Testis (tissue), 2 donors: ENCODE measurements at regions not wholly inside any gene's neighbourhood (a gene's known extent, or its start where the extent isn't known, plus 50 kb on each side); places are given as distances from the start of the nearest gene placed in this dataset.
A peak's percentile ranks its signal among the peaks of the same experiment; 100 is the strongest.

Source experiments
- DNase-seq: peaks from one replicate; pipeline ENCODE4 v3.0.0-alpha.2; 2019
- H3K27ac ChIP-seq, 2 donors: fragments of 200-600 bp; sonication (generic); one replicate each; pipeline ENCODE4 v1.5.1; 2019
- H3K27me3 ChIP-seq: fragments of 200-600 bp; sonication (generic); one replicate; pipeline ENCODE4 v1.5.1; 2019
- H3K36me3 ChIP-seq: fragments of 200-600 bp; sonication (generic); one replicate; pipeline ENCODE4 v1.5.1; 2017; ENCODE audit warnings: low read depth; ENCODE audit errors: missing control alignments
- H3K4me1 ChIP-seq: fragments of 200-600 bp; sonication (generic); one replicate; pipeline ENCODE4 v1.5.1; 2019
- H3K4me3 ChIP-seq, 2 donors: fragments of 200-600 bp; sonication (generic); one replicate each; pipeline ENCODE4 v1.5.1; 2017 to 2019
- H3K9me3 ChIP-seq: fragments of 200-600 bp; sonication (generic); one replicate; pipeline ENCODE4 v1.5.1; 2017
- CTCF ChIP-seq, 3 experiments: fragments of 450-650 bp in 2 of 3; fragments of 200-600 bp in 1 of 3; sonication (generic) in 1 of 3; IDR thresholded peaks; one replicate each; pipeline ENCODE4 v1.5.1; 2016 to 2019; ENCODE audit warnings: antibody characterized with exemption in 3 of 3, mild to moderate bottlenecking in 2 of 3, moderate library complexity in 1 of 3
- POLR2A ChIP-seq: fragments of 450-650 bp; IDR thresholded peaks from one replicate; pipeline ENCODE4 v1.6.1; 2017; ENCODE audit warnings: antibody characterized with exemption, mild to moderate bottlenecking, moderate library complexity
- WGBS, 2 donors: methylation state at CpG; one replicate each; pipeline ENCODE4 v1.1.5; 2018; 5-methylcytosine and 5-hydroxymethylcytosine counted together
- intact Hi-C: fragments of 100-400 bp; cut with DNase I; formaldehyde crosslinking; loops from one replicate; pipeline ENCODE4 v1.15.1; 2023; ENCODE audit warnings: low total_unique reads

GRCh38 chr6:120147071-120147871 is 797.7 kb upstream of the MAN1A1 start:
- TF ChIP-seq POLR2A: no peak
- peak in 1 of 3 experiments; percentile 21 for TF ChIP-seq CTCF (IDR thresholded peaks at IDR 0.05)
- intact Hi-C loops: no loop called here
- 75 to 80% methylated on average over 2 to 4 of the region's 4 CpGs for WGBS, 2 donors

GRCh38 chr6:120141601-120142000 is 792.0 kb upstream of the MAN1A1 start:
- H3K27me3 ChIP-seq: no peaks in the 10 kb centered on the region
- 89 to 92% methylated on average over 5 of the region's 5 CpGs for WGBS, 2 donors
- no peak for DNase-seq
- no peaks in the 10 kb centered on the region for H3K36me3 ChIP-seq
- no peak overlapping the region for H3K4me3 ChIP-seq
- no peaks in the 10 kb centered on the region for H3K4me1 ChIP-seq
- intact Hi-C loops: no loop called here
- H3K27ac ChIP-seq: no peak overlapping the region
- no peaks in the 10 kb centered on the region for H3K9me3 ChIP-seq
- TF ChIP-seq CTCF (IDR thresholded peaks at IDR 0.05): no peak
- TF ChIP-seq POLR2A: no peak

More at GRCh38 chr6:120147071-120147871, 797.7 kb upstream of the MAN1A1 start:
- peak; percentile 27 for DNase-seq
- H3K4me3 ChIP-seq: no peak overlapping the region
- no peaks in the 10 kb centered on the region for H3K9me3 ChIP-seq
- H3K36me3 ChIP-seq: no peaks in the 10 kb centered on the region
- no peak overlapping the region for H3K27ac ChIP-seq
- H3K27me3 ChIP-seq: no peaks in the 10 kb centered on the region
- H3K4me1 ChIP-seq: no peaks in the 10 kb centered on the region

GRCh38 chr6:120137492-120137891 is 787.9 kb upstream of the MAN1A1 start:
- no peak for DNase-seq
- H3K4me1 ChIP-seq: no peaks in the 10 kb centered on the region
- no peak overlapping the region for H3K4me3 ChIP-seq
- H3K27me3 ChIP-seq: no peaks in the 10 kb centered on the region
- TF ChIP-seq CTCF (IDR thresholded peaks at IDR 0.05) (no peak), POLR2A (no peak)
- H3K36me3 ChIP-seq: no peaks in the 10 kb centered on the region
- WGBS, 2 donors: 75 to 95% methylated on average over 2 of the region's 2 CpGs
- intact Hi-C loops: no loop called here
- H3K9me3 ChIP-seq: no peaks in the 10 kb centered on the region
- no peak overlapping the region for H3K27ac ChIP-seq

- no peak for TF ChIP-seq POLR2A
- no peak for TF ChIP-seq CTCF (IDR thresholded peaks at IDR 0.05)
- Histone ChIP-seq H3K36me3 (no peaks in the 10 kb centered on the region), H3K4me1 (no peaks in the 10 kb centered on the region), H3K9me3 (no peaks in the 10 kb centered on the region), H3K4me3 (no peak overlapping the region), H3K27me3 (no peaks in the 10 kb centered on the region), H3K27ac (no peak overlapping the region)
- DNase-seq: no peak
- intact Hi-C loops: no loop called here
- WGBS, 2 donors: 80 to 87% methylated on average over 1 of the region's 1 CpG
These were observed 779.7 kb upstream of the MAN1A1 start for GRCh38 chr6:120129228-120129627.

GRCh38 chr6:120122401-120122800 is 772.8 kb upstream of the MAN1A1 start:
- DNase-seq: no peak
- Histone ChIP-seq H3K4me3 (no peak overlapping the region), H3K27ac (no peak overlapping the region), H3K4me1 (no peaks in the 10 kb centered on the region), H3K9me3 (no peaks in the 10 kb centered on the region), H3K27me3 (no peaks in the 10 kb centered on the region), H3K36me3 (no peaks in the 10 kb centered on the region)
- TF ChIP-seq POLR2A (no peak), CTCF (IDR thresholded peaks at IDR 0.05) (no peak)
- intact Hi-C loops: no loop called here
- 58 to 80% methylated on average over 2 of the region's 2 CpGs for WGBS, 2 donors
